GM18867 (cell line): ENCODE measurements at regions not wholly inside any gene's neighbourhood (a gene's known extent, or its start where the extent isn't known, plus 50 kb on each side); places are given as distances from the start of the nearest gene placed in this dataset.
"Not testable (repeated sequence)": the region's sequence is repeated elsewhere in the genome, so short reads cannot be mapped to it uniquely, and the experiment has no call there.

Experiments used
- ATAC-seq: cut with Tn5 transposase; IDR thresholded peaks from one replicate; pipeline ENCODE4 v1.9.1; 2021; ENCODE audit warnings: mild to moderate bottlenecking, moderate library complexity; ENCODE audit not compliant: unreplicated experiment

DNA sequence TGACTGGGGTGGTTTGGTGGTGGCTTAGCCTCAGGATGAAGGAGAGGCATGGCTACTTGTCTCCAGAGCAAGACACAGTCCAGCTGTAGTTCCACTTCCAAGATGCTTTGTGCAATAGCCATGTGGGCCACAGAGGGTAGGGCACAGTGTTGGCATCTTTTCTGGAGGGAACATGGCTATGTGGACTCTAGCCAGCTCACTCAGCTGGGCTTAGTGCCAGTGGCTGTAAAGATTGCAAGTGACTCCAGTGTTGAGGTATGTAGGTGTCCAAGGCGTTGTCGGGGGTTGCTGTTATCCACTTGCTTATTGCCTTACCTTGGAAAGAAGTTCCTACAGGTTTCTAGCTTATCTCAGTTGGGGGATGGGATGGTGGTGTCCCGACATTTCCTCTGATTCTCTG, 233.4 kb downstream of the CD109 start:
- ATAC-seq = no peak

GRCh38 chr6:73927421-73927820, 231.4 kb downstream of the CD109 start:
- no peak for ATAC-seq

DNA sequence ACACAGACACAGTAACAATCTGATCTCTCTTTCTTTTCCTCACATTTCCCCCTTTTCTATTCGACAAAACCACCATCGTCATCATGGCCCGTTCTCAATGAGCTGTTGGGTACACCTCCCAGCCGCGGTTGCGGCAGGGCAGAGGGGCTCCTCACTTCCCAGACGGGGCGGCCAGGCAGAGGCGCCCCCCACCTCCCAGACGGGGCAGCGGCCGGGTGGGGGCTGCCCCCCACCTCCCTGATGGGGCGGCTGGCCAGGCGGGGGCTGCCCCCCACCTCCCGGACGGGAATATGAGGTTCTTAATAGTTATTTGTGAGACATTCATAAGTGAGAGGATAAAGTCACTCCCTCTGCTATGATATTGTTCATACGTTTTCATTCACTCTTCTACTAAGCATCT, 229.7 kb downstream of the CD109 start:
- not testable (repeated sequence) for ATAC-seq

- ATAC-seq = no peak
These were observed 228.0 kb downstream of the CD109 start for GRCh38 chr6:73923905-73924485.

- ATAC-seq = no peak
These were observed 207.2 kb downstream of the CD109 start for GRCh38 chr6:73903155-73903554.

DNA sequence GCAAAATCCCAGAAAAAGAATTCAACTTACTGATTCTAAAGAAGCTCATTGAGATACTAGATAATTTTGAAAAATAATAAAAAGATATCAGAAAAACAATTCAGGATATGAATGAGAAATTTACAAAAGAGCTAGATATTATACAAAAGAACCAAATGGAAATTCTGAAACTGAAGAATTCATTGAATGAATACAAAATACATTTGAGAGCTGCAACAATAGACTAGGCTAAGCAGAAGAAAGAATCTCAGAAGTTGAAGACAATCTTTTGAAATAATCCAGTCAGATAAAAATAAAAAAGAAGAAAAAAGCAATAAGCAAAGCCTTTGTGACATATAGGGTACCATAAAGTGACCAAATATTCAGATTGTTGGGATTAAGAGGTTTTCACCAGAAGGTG, 206.0 kb downstream of the CD109 start:
- no peak for ATAC-seq

- ATAC-seq = no peak
These were observed 205.3 kb downstream of the CD109 start for GRCh38 chr6:73901311-73901710.

- no peak for ATAC-seq
These were observed 202.6 kb downstream of the CD109 start for GRCh38 chr6:73898599-73898998.

- ATAC-seq = no peak
These were observed 197.7 kb downstream of the CD109 start for GRCh38 chr6:73893696-73894095.

- ATAC-seq = no peak
These were observed 192.0 kb downstream of the CD109 start for GRCh38 chr6:73888050-73888449.

DNA sequence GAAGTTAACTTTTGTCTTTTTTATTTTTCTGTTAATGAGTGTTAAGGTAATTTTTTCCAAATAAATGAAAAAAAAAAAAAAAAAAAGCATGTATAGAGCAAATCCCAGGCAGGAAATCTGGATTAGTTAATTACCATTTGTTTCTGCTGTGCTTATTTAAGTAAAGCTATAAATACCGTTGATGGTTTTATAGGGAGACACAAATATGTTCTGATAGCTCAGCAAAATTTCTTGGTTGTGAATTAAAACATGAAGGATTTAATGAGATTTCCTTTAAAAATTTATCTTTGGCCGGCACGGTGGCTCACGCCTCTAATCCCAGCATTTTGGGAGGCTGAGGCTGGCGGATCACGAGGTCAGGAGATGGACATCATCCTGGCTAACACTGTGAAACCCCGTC, 189.4 kb downstream of the CD109 start:
- no peak for ATAC-seq

GRCh38 chr6:73884540-73884939, 188.5 kb downstream of the CD109 start:
- ATAC-seq = no peak

GRCh38 chr6:73879501-73880293, 183.7 kb downstream of the CD109 start:
- no peak for ATAC-seq

GRCh38 chr6:73878403-73878802, 182.4 kb downstream of the CD109 start:
- ATAC-seq = no peak
